ENCODE measurements at regions not wholly inside any gene's neighbourhood (a gene's known extent, or its start where the extent isn't known, plus 50 kb on each side); places are given as distances from the start of the nearest gene placed in this dataset.
"Not testable (repeated sequence)": the region's sequence is repeated elsewhere in the genome, so short reads cannot be mapped to it uniquely, and the experiment has no call there.

DNA sequence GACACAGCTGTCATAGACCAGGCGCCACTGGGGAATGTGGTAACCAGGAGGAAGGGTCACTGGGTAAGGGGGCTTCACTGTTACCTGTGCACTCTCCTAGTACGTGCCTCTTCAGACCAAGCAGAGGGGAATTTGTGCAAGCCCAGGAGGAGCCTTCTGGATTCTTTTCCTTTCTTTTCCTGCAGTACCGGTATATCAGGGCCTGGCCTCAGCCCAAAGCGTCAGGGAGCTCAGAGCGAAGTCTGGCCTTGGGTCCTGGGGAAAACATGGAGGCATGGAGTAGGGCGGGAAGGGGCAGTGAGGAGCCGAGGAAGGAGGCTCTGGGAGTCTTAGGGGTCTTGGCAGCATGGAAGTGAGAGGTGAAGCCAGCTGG, 133.6 kb upstream of the GDF10 start:
- no peak for DNase-seq (ENCODE audit: low spot score)

DNA sequence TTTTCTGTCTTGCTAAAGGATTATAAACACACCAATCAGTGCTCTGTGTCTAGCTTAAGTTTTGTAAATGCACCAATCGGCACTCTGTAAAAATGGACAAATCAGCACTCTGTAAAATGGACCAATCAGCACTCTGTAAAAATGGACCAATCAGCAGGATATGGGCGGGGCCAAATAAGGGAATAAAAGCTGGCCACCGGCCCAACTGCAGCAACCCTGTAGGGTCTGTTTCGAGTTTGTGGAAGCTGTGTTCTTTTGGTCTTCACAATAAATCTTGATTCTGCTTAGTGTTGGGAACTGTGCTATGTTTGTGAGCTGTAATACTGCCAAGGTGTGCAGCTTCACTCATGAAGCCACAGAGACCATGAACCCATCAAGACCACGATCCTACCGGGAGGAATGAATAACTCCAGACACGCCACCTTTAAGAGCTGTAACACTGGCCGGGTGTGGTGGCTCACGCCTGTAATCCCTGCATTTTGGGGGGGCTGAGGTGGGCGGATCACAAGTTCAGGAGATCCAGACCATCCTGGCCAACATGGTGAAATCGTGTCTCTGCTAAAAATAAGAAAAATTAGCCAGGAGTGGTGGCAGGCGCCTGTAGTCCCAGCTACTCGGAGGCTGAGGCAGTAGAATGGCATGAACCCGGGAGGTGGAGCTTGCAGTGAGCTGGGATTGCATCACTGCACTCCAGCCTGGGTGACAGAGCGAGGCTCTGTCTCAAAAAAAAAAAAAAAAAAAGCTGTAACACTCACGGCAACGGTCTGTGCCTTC, 133.0 kb upstream of the GDF10 start:
- not testable (repeated sequence) for DNase-seq (ENCODE audit: low spot score)

DNA sequence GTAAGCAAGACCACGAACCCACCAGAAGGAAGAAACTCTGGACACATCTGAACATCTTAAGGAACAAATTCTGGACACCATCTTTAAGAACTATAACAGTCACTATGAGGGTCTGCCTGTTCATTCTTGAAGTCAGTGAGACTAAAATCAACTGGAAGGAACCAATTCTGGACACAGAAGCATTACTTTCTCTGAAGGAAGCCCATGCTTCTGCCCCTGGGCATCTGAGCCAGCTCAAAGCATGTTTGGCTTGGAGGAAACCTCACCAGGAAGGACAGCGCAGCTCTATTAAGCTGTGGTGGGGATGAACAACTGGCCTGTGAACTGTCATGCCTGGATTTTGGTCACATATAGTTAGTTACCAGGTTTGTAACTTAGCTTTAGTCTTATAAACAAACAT, 132.4 kb upstream of the GDF10 start:
- DNase-seq (ENCODE audit: low spot score), result no peak

DNA sequence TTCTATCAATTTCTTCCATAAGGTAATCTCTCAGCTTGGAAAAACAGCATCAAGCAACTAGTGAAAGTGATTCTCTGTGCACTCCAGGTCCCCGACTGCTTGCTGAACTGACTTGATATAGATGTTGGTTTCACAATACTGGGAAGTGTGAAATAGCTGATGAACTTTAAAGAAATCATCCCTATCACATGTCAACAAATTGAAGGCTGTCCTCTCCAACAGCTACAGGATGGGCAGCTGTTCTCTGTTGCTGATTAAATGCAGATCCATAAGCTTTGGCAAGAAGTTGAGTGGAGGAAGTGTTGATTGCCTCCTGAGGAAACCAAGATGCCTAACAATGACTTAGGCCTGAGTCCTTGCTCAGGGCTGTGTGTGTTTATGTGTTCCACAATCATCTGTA, 130.4 kb upstream of the GDF10 start:
- no peak for DNase-seq (ENCODE audit: low spot score)

DNA sequence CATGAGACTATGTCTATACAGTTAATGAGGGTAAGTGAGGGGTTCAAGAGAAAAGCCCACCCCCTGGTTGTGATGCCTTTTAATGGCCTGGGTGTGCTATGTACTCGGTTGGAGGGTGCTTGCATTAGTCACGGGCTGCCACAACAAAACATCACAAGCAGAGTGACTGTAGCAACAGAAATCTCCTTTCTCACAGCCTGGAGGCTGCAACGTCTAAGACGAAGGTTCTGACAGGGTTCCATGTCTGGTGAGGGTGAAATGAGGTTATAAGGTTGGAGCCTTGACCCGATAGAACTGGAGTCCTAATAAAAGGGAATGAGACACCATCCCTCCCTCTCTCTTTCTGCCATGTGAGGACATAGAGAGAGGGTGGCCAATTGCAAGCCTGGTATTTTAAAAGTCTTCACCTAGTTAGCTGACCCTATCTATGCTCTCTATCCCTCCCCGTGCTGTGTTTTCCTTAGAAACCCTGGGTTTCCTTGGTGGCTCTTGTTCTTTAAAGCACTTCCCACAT, 126.0 kb upstream of the GDF10 start:
- DNase-seq (ENCODE audit: low spot score), result no peak

DNA sequence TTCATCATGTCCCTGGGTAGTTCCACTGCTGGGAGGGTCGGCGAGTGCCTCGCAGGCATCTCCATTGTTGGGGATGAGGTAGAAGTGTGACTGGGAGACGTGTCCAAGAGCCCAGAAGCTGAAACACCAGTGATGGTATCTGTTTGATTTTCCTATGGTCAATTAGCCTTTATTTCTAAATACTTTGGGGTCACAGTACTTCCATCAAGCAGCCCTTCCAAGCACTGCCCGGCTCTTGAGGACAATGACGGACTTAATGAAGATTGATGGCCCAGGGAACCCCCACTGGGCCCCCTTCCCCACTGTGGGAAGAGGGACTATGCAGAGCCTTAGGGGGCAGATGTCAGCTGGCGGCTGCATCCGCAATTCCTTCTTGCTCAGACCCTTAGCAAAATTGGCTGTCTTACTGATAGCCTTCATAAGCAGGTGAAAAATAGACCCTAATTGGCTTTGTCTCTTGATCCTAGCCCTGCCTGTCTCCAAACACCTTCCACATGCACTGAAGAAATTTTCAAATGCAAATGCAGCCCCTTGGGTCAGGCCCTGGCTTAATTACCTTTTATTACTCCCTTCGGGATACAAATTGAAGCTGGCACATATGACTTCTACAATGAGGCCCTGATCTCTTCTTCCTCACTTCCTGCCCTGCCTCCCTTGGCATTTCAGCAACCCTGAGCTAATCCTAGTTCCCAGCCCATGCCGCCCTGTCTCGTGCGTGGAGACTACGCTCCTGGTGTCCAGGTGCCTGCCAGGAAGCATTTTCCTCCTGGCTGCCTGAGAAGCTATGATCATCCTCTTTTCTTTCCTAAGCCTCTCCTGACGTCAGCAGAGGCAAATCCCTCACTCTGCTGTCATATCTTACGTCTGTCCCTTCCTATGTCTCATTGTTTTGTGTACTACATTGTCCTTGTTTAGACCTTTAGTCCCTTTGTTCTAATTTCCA, 124.5 kb upstream of the GDF10 start:
- DNase-seq (ENCODE audit: low spot score), result no peak

DNA sequence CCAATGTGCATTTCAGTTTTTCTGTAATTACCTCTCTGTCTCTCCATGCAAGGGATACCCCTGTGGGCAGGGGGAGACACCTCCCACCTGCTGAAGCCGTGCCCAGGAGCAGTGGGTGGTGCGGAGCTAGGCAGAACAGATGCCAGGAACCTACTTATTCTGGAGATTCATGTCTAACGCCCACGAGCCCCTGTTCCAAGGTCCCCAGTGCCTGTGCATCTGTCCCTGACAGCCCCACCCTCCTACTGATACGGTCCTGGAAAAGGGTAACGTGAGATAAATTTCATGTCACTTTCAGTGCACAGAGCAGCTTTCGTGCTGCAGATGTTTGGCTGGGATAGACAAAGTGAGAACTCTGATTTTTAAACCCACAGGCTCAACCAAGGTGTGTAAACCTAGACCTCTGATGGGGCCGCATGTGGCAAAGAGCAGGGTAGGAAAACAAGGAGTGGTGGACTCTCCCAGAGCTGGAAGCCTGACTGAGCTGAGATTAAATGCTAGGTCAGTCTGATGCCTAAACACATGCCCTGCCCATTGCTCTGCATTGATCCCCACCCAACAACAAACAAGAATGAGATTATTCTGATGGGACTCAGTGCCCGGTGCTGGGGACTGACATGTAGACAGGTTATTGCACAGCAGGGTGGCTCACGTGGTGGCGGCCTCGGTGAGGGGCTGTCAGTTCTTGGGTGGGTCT, 123.6 kb upstream of the GDF10 start:
- no peak for DNase-seq (ENCODE audit: low spot score)

DNA sequence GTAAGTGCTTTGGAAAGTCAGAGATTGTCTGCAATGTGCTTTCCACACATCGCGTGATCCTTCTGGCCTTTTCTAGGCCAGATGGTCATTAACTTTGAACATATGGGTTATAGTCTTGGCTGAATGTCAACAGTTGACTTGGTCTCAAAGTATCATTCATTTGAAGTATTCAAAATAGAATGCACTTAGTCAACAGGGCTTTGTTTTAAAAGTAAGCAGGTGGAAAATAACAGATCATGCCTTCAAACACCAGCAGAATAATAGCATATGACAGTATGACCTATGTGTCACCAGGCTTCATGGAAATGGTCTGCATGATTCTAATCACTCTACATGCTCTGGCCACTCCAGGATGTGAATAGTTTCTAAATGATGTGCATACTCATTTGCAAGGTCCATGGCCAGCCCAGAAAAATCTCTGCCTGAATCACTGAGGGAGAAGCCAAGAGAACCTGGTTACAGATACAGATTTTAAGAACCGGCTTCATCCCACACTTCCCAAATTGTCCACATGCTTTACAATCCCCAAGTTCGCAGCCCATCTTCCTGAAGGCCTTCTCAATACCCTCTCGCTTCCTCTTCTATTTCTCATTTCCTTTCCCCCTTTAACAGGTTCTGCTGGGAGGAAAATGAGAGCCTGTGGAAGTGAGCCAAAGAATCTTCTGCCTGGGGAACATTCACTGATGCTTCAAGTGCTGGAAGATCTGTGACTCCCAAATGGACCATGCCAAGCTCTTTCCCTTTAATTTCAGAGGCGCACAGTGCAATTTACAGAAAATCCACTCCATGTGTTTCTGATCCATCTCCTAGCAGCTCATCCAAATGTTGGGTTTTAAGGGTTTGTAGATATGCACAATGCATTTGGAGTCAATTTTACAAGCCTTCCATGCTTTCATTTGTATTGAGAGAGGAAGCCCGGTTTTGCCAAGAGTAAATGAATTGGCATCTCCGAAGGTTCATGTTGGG, 122.8 kb upstream of the GDF10 start:
- no peak for DNase-seq (ENCODE audit: low spot score)

DNA sequence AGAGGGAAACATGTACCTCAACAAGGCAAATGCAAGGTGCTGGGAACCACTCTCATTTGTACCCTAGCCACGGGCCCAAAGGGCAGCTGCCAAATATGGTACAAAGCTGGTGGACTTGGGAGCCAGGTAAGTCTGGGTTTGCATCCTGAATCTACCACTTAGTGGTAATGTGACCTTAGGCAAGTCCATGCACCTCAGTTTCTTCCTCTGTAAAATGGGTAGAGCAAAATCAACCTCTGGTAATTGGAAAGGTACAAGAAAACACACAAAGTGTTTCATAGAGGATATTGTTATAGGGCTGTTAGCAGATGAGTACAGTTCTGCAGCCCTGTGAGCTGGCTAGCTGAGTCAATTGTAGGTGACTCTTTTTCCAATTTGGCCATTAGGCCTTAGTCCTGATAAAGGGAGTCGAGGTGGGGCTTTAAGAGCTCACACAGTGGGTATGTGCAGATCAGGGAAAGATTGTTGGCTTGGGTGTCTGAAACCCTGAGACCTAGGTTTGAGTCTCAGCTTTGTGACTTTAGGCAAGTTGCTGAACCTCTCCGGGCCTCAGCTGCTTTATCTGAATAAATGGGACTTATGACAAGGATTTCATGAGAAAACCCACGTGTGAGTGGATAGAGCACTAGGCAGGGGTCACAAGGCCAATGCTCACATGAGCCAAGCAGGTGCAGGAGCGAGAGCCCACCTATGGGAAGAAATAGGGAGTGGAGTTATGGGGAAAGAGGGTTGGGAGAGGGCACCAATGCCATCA, 121.3 kb upstream of the GDF10 start:
- DNase-seq (ENCODE audit: low spot score), result no peak

DNA sequence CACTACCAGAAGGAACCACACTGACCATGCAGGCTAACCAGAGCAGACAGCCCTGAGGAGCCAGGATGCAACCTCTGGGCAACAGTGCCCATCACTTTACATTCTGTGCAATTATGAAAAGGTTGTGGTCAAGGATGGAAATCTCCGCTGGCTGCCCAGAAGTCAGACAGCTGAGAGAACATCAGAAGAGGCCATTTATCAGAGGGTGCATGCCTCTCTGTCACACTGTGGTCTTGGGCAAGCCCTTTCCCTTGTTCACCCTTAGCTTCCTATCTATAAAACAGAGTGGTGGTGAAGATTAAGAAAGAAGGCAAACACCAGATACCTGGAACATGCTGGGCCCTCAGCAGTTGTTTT, 120.7 kb upstream of the GDF10 start:
- DNase-seq (ENCODE audit: low spot score), result no peak

DNA sequence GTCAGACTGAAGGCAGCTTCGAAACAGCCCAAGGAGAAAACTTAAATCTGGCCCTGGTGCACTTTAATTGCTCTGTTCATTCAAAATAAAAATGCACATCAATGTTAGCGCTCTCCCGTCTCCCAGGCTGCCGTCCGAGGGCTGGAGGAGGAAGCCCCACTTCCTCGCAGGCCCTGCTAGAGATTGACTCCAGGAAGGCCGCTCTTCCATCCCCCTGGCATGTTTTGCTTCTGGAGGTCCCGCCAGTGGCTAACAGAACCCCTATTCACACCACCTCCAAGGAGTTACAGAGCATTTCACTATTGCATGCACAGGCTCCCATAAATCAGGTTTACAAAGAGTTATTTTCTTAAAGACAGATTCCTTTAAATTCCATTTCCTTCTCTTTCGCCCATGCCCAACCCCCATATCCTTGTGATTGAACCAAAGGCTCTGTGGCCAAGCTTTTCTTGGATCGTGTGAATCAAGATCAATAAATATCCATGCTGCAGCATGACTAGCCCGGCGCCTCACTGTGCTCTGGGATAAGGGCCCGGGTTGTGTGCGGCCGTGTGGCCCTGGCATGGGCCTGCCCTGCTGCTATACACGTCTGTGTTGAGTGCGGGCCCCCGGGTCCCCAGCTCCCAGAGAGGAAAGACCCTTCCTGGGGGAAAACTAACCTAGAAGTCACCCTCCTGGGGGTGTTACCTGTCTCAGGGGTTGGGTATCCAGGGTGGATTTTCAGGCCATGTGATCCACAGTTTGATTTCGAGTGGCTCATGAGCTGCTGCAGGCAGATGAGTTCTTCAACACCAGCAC, 118.7 kb upstream of the GDF10 start:
- DNase-seq (ENCODE audit: low spot score), result peak; percentile 7

DNA sequence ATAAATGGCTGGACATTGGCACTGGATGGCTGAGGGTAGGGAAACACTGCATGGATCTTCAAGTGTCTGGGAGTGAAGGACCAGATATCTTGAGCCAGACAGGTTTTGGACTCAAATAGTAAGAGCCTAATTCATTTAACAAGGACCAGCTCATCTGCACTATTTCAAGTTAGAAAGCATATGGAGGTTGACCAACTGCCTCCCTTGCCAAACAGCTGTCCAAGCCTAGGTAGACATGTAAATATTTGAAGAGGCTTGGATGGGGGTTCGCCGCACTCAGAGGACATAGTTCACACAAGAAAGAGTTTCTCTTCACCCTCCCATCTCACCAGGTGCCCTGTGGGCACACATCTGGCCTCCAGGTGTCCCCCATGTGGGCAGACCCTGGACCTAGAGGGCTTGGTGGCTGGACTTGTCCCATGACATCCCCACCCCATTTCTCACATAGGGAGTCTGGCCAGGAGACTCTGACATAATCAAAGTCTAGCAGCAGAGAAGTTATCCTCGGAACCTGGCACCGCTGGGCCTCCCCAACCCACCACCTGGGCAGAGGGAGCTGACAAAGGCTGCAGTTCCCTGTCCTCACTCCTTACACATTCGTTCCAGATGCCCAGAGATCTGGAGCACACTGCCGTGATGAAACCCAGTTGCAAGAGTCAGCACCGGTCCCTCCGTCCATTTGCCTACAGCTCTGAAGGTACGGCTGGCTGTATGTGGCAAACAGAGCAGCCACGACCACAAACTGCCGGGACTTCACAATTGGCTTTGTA, 116.9 kb upstream of the GDF10 start:
- DNase-seq (ENCODE audit: low spot score), result no peak

DNA sequence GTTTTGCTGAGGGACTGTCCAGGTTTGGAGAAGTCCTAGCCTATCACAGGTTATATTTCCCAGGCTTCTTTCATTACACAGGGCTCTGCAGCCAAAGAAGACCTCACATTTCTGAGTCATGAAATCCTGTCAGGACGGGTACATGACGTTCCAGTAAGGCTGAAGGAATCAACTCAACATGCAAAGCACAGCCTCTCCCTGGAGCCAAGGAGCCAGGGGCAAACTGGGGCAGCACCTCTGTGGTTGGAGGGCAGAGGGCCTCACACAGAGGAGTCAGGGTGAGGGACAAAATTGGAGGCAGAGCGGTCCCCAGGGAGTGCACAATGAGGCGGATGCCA, 116.3 kb upstream of the GDF10 start:
- DNase-seq (ENCODE audit: low spot score), result no peak

DNA sequence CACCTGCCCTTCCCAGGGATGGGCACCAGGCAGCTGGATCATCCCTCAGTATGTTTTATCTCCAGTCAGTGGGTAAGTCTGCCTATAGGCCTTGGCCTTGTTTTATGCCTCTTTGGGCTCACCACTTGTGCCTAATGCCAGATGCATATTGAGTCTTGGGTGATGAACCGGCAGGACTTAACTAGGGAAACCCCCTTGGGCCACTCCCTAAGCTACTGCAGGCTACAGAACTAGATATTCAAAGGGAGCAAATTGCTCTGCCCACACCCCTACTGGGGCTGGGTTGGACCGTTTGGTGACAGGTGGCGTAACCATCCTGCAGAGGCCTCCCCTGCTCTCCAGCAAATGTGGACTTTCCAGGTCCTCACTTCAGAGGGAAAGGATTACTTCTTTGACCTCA, 115.7 kb upstream of the GDF10 start:
- DNase-seq (ENCODE audit: low spot score), result no peak

DNA sequence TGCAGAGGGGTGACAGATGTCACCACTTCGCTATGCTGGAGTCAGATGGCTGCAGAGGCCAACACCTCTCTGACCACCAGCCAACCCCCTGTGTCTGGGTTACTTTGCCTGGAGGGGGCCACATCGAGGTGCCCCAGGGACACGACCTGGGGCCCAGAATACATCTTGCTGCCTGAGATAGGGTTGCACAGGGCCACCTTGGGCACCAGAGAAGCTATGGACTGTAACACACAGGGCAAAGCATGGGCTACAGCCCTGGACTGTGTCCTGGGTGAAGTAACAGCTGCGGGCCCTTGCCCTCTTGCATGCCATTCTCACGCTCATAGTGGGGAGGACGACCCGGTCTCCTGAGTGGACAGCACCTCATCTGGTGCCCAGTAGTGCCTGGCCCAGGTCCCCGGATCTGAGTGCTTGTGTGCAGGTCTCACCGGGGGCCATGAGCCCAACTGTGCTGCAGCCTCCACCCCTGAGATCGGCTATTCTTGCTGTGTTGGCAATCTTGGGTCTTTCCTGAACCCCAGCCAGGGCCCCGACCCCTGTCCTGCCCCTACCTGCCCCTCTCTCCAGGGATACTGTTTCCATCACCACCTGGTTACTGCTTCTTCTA, 115.2 kb upstream of the GDF10 start:
- DNase-seq (ENCODE audit: low spot score), result no peak

DNA sequence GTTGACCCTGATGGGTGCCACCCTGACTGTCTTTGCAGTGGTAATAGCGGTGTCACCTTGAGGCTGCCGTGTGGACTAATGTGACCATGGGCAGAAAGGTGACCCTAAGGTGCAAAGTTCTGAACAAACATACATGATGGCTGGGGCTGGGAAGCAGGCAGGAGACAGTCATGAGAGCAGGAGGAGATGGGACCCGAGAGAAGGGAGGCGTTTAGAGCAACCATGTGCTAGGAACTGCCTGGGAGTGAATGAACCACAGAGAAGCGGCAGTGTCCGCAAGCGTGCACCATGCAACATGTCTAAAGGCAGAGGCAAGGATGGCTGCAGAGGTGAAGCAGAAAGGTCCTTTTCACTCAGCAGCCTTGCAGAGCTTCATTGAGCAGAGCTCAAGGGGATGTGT, 113.1 kb upstream of the GDF10 start:
- no peak for DNase-seq (ENCODE audit: low spot score)

DNA sequence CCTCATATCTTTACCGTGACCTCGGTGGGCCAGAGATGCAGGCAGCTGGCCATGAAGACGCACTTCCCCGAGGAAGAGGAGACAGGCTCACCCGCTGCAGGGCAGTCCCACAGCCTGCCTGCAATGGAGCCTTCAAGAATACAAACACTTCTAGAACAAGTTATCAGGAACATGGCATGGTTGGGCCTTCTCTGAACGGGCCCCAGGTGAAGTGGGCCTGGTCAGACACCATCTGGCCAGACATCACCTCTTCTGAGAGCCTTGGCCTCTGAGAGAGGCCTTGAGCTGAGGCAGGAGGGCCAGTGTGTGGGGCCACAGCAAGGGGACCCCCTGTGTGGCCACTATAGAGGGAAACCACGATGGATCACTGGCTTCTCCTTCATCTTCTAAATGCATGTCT, 112.4 kb upstream of the GDF10 start:
- no peak for DNase-seq (ENCODE audit: low spot score)

DNA sequence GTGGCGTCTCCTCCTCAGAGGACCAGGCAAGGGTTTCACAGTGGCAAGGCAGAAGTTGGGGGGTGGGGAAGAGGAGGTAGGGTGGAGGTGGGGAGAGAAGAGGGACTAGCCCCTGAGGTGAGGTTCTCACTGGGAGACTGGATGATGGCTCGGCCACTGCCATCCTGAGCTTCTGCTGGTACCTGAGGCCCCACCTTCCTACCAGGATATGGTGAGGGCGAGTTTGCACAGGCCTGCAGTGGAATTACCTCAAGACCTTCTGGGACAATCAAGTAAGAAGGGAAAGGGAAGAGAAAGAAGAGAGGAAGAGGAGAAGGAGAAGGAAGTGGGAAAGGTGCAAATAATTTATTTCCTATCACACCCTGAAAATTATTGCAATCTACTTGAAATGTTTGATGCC, 111.8 kb upstream of the GDF10 start:
- DNase-seq (ENCODE audit: low spot score), result no peak

Data from SK-N-DZ (cell line).